SK-N-MC (cell line): ENCODE measurements at regions not wholly inside any gene's neighbourhood (a gene's known extent, or its start where the extent isn't known, plus 50 kb on each side); places are given as distances from the start of the nearest gene placed in this dataset.
A peak's percentile ranks its signal among the peaks of the same experiment; 100 is the strongest.

Source experiments
- DNase-seq: peaks from one replicate; pipeline ENCODE4 v3.0.0-alpha.2; 2011; ENCODE audit warnings: low read depth, low spot score
- H3K27ac ChIP-seq: fragments of 200-600 bp; sonication (generic); 2 replicates; pipeline ENCODE4 v1.5.1; 2016; ENCODE audit warnings: mixed run types
- H3K36me3 ChIP-seq: fragments of 200-600 bp; sonication (generic); 2 replicates; pipeline ENCODE4 v1.6.1; 2017; ENCODE audit warnings: antibody characterized with exemption, low read length, mixed read lengths; ENCODE audit not compliant: insufficient read depth
- H3K4me3 ChIP-seq: fragments of 200-600 bp; sonication (generic); 2 replicates; pipeline ENCODE4 v1.5.1; 2016
- H3K9ac ChIP-seq: fragments of 200-600 bp; sonication (generic); 2 replicates; pipeline ENCODE4 v1.8.0; 2017; ENCODE audit warnings: mixed run types, mixed read lengths; ENCODE audit not compliant: insufficient read length
- H3K9me3 ChIP-seq: fragments of 200-600 bp; sonication (generic); 2 replicates; pipeline ENCODE4 v1.6.1; 2017; ENCODE audit warnings: low read depth, mild to moderate bottlenecking, antibody characterized with exemption, low read length, moderate library complexity, mixed read lengths
- EZH2 ChIP-seq: fragments of 200-600 bp; sonication (generic); IDR thresholded peaks from one replicate; pipeline ENCODE4 v1.6.1; 2017; ENCODE audit warnings: antibody characterized with exemption
- FOXP2 ChIP-seq: optimal IDR thresholded peaks from 2 replicates; pipeline ENCODE3; 2011; ENCODE audit warnings: mild to moderate bottlenecking, moderate library complexity; ENCODE audit not compliant: insufficient read depth; ENCODE audit errors: extremely low read length, control extremely low read depth
- POLR2AphosphoS5 ChIP-seq: IDR thresholded peaks from 2 replicates; pipeline ENCODE4 v1.6.1; 2012; ENCODE audit warnings: mild to moderate bottlenecking, low read depth, low read length, borderline replicate concordance

DNA sequence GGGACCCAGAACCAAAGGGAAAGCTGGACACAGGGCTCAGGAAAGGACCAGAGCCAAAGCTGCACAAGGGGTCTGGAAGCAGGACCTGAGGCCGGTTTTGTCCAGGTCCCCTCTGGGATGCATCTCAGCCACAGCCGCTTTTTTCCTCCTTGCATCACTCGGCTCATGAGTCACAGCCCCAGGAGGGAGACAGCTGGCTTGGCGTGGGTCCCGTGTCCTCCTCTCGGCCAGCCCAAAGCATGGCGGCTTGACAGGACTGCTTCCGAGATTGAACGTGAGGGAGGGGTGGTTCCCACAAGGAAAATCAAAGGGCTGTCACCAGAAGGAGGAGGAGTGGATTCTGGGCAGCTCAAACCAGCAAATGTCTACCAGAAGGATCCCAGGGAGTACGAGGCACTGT, 56.7 kb upstream of the CPLX2 start:
- H3K9me3 ChIP-seq = no peaks in the 10 kb centered on the region
- no peak overlapping the region for H3K9ac ChIP-seq
- no peaks in the 10 kb centered on the region for H3K36me3 ChIP-seq
- no peak overlapping the region for H3K4me3 ChIP-seq
- DNase-seq = no peak
- TF ChIP-seq FOXP2 = no peak
- TF ChIP-seq POLR2AphosphoS5 = no peak
- TF ChIP-seq EZH2 = no peak
- no peak overlapping the region for H3K27ac ChIP-seq

DNA sequence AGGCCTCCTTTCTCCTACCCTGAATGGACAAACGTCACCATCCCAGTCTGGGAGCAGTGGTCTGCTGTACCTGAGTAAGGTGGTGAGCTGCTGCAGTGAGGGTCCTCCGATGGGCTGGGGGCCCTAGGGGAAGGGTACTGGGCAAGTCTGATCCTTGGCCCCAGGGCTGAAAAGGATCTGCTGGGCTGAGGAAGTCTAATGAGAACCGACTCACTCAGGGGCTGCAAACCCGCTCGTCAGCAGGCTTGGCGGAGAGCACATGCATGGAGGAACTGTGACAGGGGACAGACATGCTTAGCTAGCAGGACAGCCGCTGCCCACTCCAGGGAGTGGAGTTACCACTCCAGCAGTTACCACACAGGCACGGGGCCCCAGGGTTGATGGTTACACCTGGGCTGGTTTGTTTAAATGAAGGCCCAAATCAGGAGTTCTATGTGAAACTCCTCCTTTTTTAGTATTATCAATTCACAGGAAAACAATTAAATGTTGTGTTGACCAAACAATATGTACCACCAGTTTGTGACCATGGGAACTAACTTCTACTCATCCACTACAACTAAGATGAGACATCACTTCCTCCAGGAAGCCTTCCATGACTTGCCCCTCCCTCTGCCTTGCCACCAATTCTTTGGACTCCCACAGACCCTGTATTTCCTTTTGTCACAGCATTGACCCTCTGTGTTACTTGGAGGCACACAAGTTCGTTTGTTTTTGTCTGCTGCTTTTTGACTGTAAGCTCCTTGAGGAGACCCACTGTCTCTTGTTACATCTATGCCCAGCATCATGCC, 56.1 kb upstream of the CPLX2 start:
- Histone ChIP-seq H3K9me3 (no peaks in the 10 kb centered on the region), H3K27ac (no peak overlapping the region), H3K36me3 (no peaks in the 10 kb centered on the region), H3K9ac (no peak overlapping the region), H3K4me3 (no peak overlapping the region)
- TF ChIP-seq POLR2AphosphoS5 (no peak), EZH2 (no peak), FOXP2 (no peak)
- DNase-seq = no peak

- Histone ChIP-seq H3K9ac (no peak overlapping the region), H3K27ac (no peak overlapping the region), H3K36me3 (no peaks in the 10 kb centered on the region), H3K4me3 (no peak overlapping the region), H3K9me3 (no peaks in the 10 kb centered on the region)
- DNase-seq = no peak
- TF ChIP-seq FOXP2 (no peak), EZH2 (no peak), POLR2AphosphoS5 (no peak)
Observed at GRCh38 chr5:175816348-175816747, 55.0 kb upstream of the CPLX2 start.

GRCh38 chr5:175819090-175819425, 52.3 kb upstream of the CPLX2 start:
- no peaks in the 10 kb centered on the region for H3K9me3 ChIP-seq
- DNase-seq = no peak
- TF ChIP-seq POLR2AphosphoS5 (no peak), EZH2 (peak; percentile 40), FOXP2 (no peak)
- H3K4me3 ChIP-seq = no peak overlapping the region
- no peak overlapping the region for H3K9ac ChIP-seq
- no peaks in the 10 kb centered on the region for H3K36me3 ChIP-seq
- no peak overlapping the region for H3K27ac ChIP-seq

- TF ChIP-seq POLR2AphosphoS5 = no peak
- TF ChIP-seq FOXP2 = no peak
- TF ChIP-seq EZH2 = no peak
- H3K9me3 ChIP-seq = no peaks in the 10 kb centered on the region
- H3K9ac ChIP-seq = no peak overlapping the region
- H3K4me3 ChIP-seq = no peak overlapping the region
- no peak overlapping the region for H3K27ac ChIP-seq
- H3K36me3 ChIP-seq = no peaks in the 10 kb centered on the region
- no peak for DNase-seq
Observed at GRCh38 chr5:175820230-175820629, 51.1 kb upstream of the CPLX2 start.
